GM18909 (cell line): ENCODE measurements at regions not wholly inside any gene's neighbourhood (a gene's known extent, or its start where the extent isn't known, plus 50 kb on each side); places are given as distances from the start of the nearest gene placed in this dataset.
"Not testable (repeated sequence)": the region's sequence is repeated elsewhere in the genome, so short reads cannot be mapped to it uniquely, and the experiment has no call there.

ENCODE experiments used
- ATAC-seq: cut with Tn5 transposase; IDR thresholded peaks from one replicate; pipeline ENCODE4 v1.9.1; 2021; ENCODE audit warnings: mild to moderate bottlenecking; ENCODE audit not compliant: unreplicated experiment, poor library complexity

GRCh38 chr7:65613644-65614289 is 240.1 kb downstream of the ZNF92 start:
- ATAC-seq, result not testable (repeated sequence)

GRCh38 chr7:65616111-65616510 is 242.5 kb downstream of the ZNF92 start:
- ATAC-seq, result not testable (repeated sequence)

DNA sequence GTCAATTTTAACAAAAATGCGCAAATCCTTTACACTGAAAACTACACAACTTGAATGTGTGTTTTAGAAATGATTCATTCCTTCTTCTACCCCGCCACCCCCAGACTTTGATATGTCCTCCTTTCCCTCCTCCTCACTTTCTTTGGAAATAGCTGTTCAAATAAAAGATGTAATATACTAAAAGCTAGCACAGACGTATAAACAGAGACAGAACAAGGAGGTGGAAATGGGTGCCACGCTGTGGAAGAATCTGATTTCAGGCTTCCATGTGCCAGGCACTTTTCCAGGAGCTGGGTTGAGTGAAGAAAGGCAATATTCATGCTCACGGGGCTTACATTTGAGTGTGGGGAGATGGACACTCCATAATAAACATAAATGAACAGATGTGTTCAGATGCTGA is 246.6 kb downstream of the ZNF92 start:
- not testable (repeated sequence) for ATAC-seq

- ATAC-seq, result not testable (repeated sequence)
These were observed 248.0 kb downstream of the ZNF92 start for GRCh38 chr7:65621580-65622201.

GRCh38 chr7:65631236-65631635 is 241.6 kb upstream of the VKORC1L1 start:
- not testable (repeated sequence) for ATAC-seq

GRCh38 chr7:65633587-65634404 is 239.1 kb upstream of the VKORC1L1 start:
- ATAC-seq, result not testable (repeated sequence)

DNA sequence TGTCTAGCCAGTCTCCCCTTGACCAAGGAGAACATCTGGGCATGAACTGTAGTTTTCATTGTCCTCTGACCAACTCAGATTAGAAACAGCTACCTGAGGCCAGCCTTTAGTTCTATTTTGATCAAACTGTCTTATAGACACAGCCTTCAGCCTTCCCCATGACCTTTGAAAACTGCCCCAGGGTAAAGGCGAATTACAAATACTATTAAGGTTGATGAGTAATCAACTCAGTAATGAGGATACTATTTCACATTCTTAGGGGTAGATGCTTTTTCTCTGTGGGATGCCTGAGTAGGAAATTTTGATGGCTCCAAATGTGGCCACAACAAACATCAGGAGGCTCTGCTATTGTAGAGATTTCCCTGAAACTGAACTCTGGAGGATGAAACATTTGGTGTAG is 234.0 kb upstream of the VKORC1L1 start:
- ATAC-seq, result not testable (repeated sequence)

- not testable (repeated sequence) for ATAC-seq
These were observed 233.2 kb upstream of the VKORC1L1 start for GRCh38 chr7:65639717-65640116.

DNA sequence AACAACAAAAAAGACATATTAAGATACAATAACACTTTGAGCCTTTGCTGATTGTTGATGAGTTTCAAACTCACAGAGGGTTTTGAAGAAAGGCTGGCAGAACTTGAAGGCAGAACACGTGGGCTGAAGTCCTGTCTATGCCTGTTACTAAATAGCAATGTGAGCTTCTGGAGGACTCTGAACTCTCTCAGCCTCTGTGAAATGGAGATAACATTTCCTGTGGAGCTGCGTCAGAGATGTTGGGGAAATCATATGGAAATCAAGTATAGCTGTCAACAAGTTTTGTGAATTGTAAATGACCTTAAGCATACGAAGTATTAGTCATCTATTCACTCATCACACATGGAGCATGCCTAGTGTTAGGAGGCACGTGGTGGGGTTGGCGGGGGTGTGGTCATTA is 229.4 kb upstream of the VKORC1L1 start:
- not testable (repeated sequence) for ATAC-seq

GRCh38 chr7:65647153-65647964 is 225.5 kb upstream of the VKORC1L1 start:
- ATAC-seq, result not testable (repeated sequence)

DNA sequence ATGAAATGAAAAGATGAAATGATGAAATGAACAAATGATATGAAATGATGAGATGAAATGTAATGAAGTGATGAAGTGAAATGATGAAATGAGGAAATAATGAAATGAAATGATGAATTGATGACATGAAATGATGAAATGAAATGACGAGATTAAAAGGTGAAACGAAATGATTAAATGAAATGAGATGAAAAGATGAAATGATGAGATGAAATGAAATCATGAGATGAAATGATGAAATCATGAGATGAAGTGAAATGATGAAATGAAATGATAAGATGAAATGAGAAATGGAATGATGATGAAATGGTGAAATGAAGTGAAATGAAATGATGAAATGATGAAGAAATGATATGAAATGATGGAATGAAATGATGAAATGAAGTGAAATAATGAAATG is 221.7 kb upstream of the VKORC1L1 start:
- ATAC-seq, result not testable (repeated sequence)

DNA sequence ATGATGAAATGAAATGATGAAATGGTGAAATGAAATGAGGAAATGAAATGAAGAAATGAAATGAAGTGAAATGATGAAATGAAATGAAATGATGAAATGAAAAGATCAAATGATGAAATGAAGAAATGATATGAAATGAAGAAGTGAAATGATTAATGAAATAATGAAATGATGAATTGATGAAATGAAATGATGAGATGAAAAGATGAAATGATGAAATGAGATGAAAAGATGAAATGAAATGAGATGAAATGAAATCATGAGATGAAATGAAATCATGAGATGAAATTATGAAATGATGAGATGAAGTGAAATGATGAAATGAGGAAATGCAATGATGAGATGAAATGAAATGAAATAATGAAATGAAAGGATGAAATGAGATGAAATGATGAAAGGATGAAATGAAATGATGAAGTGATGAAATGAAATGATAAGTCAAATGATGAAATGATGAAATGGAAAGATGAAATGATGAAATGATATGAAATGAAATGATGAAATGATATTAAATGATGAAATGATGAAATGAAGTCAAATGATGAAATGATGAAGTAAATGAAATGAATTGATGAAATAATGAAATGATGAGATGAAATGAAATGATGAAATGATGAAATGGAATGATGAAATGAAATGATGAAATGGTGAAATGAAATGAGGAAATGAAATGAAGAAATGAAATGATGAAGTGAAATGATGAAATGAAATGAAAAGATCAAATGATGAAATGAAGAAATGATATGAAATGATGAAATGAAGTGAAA is 220.9 kb upstream of the VKORC1L1 start:
- ATAC-seq, result not testable (repeated sequence)

DNA sequence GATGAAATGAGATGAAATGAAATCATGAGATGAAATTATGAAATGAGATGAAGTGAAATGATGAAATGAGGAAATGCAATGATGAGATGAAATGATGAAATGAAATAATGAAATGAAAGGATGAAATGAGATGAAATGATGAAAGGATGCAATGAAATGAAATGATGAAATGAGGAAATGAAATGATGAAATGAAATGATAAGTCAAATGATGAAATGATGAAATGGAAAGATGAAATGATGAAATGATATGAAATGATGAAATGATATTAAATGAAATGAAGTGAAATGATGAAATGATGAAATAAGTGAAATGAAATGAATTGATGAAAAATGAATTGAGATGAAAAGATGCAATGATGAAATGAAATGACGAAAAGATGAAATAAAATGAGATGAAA is 220.2 kb upstream of the VKORC1L1 start:
- not testable (repeated sequence) for ATAC-seq

DNA sequence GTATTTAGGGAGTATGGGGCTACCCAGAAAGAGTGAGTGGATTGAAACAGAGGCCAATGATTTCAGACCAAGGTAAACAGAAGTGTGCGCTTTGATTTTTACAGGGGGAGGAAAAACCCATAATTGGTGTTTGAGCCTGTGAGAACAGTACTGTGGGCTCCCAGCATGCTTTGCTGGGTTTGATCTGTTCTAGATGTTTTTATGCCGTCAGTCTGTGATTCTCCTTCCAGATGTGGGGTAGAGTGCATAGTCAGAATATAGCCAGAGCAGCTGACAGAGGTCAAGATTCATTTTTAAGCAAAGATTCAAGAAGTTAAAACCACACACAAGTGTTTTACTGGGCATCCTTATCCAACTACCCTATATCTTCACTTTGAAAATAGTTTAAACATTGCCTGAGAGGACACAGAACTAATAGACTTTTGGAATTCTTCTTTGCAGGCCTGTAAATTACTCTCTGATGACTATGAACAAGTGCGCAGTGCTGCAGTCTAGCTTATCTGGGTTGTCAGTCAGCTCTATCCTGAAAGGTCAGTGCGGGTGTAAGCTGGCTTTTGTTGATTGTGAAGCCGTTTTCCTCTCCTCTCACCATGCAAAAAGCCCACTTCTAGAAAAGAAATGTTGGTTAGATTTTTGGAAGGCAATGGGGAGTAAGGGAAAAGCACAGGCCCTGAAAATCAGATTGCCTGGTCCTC is 216.2 kb upstream of the VKORC1L1 start:
- ATAC-seq, result not testable (repeated sequence)

GRCh38 chr7:65683362-65683761 is 189.5 kb upstream of the VKORC1L1 start:
- ATAC-seq, result not testable (repeated sequence)

DNA sequence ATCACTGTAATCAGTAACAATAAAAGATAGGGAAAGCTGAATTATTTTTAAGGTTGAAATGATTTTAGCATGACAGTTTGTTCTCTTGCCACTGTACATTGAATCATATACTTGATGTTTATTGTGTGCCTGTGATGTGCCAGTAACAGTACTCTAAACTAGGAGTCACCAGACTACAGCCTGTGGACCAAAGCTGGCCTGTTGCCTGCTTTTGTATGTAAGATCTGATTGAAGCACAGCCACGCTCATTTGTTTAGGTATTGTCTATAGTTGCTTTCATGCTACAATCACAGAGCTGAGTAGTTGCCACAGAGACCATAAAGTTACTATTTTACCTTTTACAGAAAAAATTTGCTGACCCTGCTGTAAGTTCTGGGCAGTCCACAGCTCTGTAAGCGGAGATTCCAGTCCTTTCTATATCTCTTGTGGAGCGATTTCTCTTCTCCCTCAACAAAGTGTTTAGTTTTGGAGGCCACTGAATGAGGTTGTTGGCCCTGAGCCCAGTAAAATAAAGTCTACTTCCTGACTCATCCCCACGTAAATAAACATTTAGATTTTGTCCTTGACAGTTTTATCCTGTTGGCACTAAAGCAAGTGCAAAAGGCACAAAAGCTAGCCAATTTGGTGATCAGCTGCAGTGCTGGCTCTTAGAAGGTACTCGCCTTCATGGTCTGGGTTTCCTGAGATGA is 173.7 kb upstream of the VKORC1L1 start:
- not testable (repeated sequence) for ATAC-seq

DNA sequence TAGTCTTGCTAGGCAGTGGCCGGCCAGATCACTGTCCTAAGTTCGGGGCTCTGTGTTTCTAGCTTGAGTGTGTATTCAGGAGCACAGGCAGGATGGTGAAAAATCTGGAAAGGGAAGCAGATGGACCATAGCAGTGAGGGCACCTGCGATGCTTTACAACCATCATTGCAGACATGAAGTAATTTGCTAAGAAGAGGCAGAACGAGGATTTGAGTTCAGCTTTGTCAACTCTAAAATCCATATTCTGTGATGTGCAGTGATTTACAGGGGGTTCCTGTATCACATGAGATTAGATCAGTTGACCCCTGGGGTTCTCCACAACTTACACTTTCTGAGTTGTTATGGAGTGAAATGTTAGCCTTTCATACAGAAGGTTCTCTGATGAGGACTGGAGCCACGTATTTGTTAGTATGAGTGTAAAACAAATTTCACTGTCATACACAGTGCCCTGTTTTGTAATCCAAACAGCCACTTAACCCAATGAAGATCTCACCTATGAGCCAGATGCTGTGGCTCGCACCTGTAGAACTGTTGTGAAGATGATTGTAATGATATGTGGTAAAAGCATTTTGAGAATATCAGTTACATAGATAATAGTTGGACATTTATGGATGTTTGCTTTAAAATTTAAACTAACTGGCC is 173.0 kb upstream of the VKORC1L1 start:
- ATAC-seq, result not testable (repeated sequence)
